ENCODE measurements at regions not wholly inside any gene's neighbourhood (a gene's known extent, or its start where the extent isn't known, plus 50 kb on each side); places are given as distances from the start of the nearest gene placed in this dataset.
"Not testable (repeated sequence)": the region's sequence is repeated elsewhere in the genome, so short reads cannot be mapped to it uniquely, and the experiment has no call there.

- no peak for DNase-seq
These were observed 51.9 kb upstream of the LRRK2 start for GRCh38 chr12:40172879-40173278.

GRCh38 chr12:40171501-40171900 lies 53.3 kb upstream of the LRRK2 start:
- no peak for DNase-seq

GRCh38 chr12:40171066-40171465 lies 53.7 kb upstream of the LRRK2 start:
- no peak for DNase-seq

GRCh38 chr12:40170593-40170992 lies 54.2 kb upstream of the LRRK2 start:
- DNase-seq = no peak

- DNase-seq = no peak
These were observed 55.9 kb upstream of the LRRK2 start for GRCh38 chr12:40168868-40169267.

- not testable (repeated sequence) for DNase-seq
These were observed 56.4 kb upstream of the LRRK2 start for GRCh38 chr12:40168419-40168818.

GRCh38 chr12:40168001-40168400 lies 56.8 kb upstream of the LRRK2 start:
- DNase-seq = no peak

- DNase-seq = no peak
These were observed 59.3 kb upstream of the SLC2A13 start for GRCh38 chr12:40165179-40165578.

- DNase-seq = no peak
These were observed 58.2 kb upstream of the SLC2A13 start for GRCh38 chr12:40164034-40164433.

GRCh38 chr12:40162033-40162432 lies 56.2 kb upstream of the SLC2A13 start:
- no peak for DNase-seq

- DNase-seq = peak; percentile 89
These were observed 52.8 kb upstream of the SLC2A13 start for GRCh38 chr12:40158592-40159111.

- DNase-seq = no peak
These were observed 51.5 kb upstream of the SLC2A13 start for GRCh38 chr12:40157336-40157735.

GRCh38 chr12:40156021-40156764 lies 50.3 kb upstream of the SLC2A13 start:
- DNase-seq = peak; percentile 33
